ENCODE measurements at regions not wholly inside any gene's neighbourhood (a gene's known extent, or its start where the extent isn't known, plus 50 kb on each side); places are given as distances from the start of the nearest gene placed in this dataset.

DNA sequence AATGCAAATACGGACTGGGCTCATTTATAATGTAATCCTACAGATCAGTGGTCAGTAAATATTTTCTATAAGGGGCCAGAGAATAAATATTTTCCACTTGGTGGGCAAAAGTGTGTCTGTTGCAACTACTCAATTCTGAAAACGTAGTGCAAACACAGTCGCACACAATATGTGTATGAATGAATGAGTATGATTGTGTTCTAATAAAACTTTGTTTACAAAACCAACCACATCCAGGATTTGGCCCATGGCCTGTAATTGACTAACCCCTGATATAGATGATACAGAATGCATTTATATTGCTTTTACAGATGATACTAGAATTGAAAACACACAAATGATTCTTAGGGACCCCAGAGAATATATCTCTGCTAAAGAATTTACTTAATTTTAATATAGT, 197.6 kb downstream of the ASB9 start:
- Histone ChIP-seq H3K4me1 (ENCODE audit: control insufficient read depth, insufficient read depth, low read length) (no peaks in the 10 kb centered on the region), H3K36me3 (ENCODE audit: control insufficient read depth, insufficient read depth, low read length) (no peaks in the 10 kb centered on the region), H3K4me3 (ENCODE audit: low read depth, low read length) (no peak overlapping the region), H3K27ac (ENCODE audit: low read depth, low read length) (no peak overlapping the region), H3K27me3 (ENCODE audit: control insufficient read depth, insufficient read depth, low read length) (no peaks in the 10 kb centered on the region), H3K9me3 (ENCODE audit: control insufficient read depth, insufficient read depth, low read length) (no peaks in the 10 kb centered on the region)
- no peak for DNase-seq (ENCODE audit: low read depth in 4 of 6, low spot score in 6 of 6)
- no CpG with 5 or more reads among the region's 3 CpGs for WGBS (ENCODE audit: insufficient coverage)

DNA sequence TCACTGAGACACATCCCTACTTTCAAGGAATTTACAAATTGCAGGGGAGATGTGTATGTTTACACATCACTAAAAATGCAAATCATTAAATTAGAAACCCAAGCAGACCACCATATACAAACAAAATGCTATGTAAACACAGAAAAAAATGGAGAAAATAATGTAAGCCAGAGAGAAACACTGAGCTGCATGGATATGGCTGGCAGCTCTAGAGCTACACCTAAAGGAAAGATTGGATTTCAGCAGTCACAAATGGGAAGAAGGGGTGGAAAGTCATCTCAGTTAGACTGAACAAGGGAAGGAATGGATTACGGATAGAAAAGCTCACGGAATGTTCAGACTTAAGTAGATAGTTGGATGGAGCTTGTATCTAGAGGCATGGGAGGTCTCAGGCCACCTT, 186.3 kb downstream of the MOSPD2 start:
- peak in 2 of 6 donors; percentile 2 to 22 for DNase-seq (ENCODE audit: low read depth in 4 of 6, low spot score in 6 of 6)
- 69% methylated on average over 2 of the region's 2 CpGs for WGBS (ENCODE audit: insufficient coverage)
- H3K9me3 ChIP-seq (ENCODE audit: control insufficient read depth, insufficient read depth, low read length) = no peaks in the 10 kb centered on the region
- H3K27ac ChIP-seq (ENCODE audit: low read depth, low read length) = no peak overlapping the region
- H3K4me1 ChIP-seq (ENCODE audit: control insufficient read depth, insufficient read depth, low read length) = no peaks in the 10 kb centered on the region
- H3K36me3 ChIP-seq (ENCODE audit: control insufficient read depth, insufficient read depth, low read length) = no peaks in the 10 kb centered on the region
- peaks cover 4% of the 10 kb centered on the region for H3K27me3 ChIP-seq (ENCODE audit: control insufficient read depth, insufficient read depth, low read length)
- H3K4me3 ChIP-seq (ENCODE audit: low read depth, low read length) = no peak overlapping the region

DNA sequence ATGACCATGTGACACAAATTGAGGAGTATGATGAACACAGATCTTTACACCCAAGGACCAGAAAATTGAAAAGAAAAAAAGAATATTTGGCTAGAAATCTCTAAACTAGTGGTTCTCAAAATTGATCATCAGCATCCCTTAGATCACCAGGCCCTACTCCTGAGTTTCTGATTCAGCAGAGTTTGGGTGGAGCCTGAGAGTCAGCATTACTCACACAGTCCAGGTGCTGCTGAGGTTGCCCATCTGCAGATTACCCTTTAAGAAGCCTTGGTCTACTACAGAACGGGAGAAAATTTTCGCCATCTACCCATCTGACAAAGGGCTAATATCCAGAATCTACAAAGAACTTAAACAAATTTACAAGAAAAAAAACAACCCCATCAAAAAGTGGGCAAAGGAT, 182.8 kb downstream of the MOSPD2 start:
- H3K36me3 ChIP-seq (ENCODE audit: control insufficient read depth, insufficient read depth, low read length) = no peaks in the 10 kb centered on the region
- WGBS (ENCODE audit: insufficient coverage) = 57% methylated on average over 1 of the region's 2 CpGs
- H3K4me1 ChIP-seq (ENCODE audit: control insufficient read depth, insufficient read depth, low read length) = no peaks in the 10 kb centered on the region
- no peak overlapping the region for H3K4me3 ChIP-seq (ENCODE audit: low read depth, low read length)
- peaks cover 2% of the 10 kb centered on the region for H3K9me3 ChIP-seq (ENCODE audit: control insufficient read depth, insufficient read depth, low read length)
- peaks cover 2% of the 10 kb centered on the region for H3K27me3 ChIP-seq (ENCODE audit: control insufficient read depth, insufficient read depth, low read length)
- DNase-seq (ENCODE audit: low read depth in 4 of 6, low spot score in 6 of 6) = no peak
- H3K27ac ChIP-seq (ENCODE audit: low read depth, low read length) = no peak overlapping the region

DNA sequence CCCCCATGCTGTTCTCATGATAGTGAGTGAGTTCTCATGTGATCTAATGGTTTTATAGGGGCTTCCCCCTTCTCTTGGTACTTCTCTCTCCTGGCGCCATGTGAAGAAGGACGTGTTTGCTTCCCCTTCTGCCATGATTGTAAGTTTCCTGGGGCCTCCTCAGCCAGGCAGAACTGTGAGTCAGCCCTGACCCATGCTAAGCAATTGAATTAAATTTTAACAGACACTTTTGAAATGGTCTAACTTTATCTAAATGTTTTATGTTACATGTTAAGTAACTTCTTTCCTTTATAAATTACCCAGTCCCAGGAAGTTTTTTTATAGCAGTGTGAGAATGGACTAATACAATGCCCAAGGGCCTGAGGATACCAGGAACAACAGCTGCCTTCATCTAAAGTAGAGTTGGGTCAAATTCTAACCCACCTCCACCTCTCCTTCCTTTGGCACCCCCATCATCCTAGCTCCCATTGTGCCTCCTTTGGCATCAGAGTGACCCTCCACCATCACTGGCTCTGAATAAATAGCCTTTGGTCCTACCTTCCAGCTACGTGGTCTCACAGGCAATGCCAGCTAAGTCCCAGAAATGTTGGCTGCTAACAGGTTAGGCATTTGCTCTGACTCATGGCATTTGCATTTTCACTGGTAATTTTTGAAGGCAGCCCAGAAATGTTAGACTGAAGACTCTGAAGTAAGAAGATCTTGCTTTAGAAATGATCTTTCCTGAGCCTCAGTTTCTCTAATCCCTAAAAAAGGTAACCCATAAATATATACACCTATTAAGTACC, 182.1 kb downstream of the MOSPD2 start:
- no CpG with 5 or more reads among the region's 3 CpGs for WGBS (ENCODE audit: insufficient coverage)
- Histone ChIP-seq H3K27ac (ENCODE audit: low read depth, low read length) (no peak overlapping the region), H3K9me3 (ENCODE audit: control insufficient read depth, insufficient read depth, low read length) (peaks cover 3% of the 10 kb centered on the region), H3K27me3 (ENCODE audit: control insufficient read depth, insufficient read depth, low read length) (peaks cover 2% of the 10 kb centered on the region), H3K36me3 (ENCODE audit: control insufficient read depth, insufficient read depth, low read length) (no peaks in the 10 kb centered on the region), H3K4me3 (ENCODE audit: low read depth, low read length) (no peak overlapping the region), H3K4me1 (ENCODE audit: control insufficient read depth, insufficient read depth, low read length) (no peaks in the 10 kb centered on the region)
- no peak for DNase-seq (ENCODE audit: low read depth in 4 of 6, low spot score in 6 of 6)

DNA sequence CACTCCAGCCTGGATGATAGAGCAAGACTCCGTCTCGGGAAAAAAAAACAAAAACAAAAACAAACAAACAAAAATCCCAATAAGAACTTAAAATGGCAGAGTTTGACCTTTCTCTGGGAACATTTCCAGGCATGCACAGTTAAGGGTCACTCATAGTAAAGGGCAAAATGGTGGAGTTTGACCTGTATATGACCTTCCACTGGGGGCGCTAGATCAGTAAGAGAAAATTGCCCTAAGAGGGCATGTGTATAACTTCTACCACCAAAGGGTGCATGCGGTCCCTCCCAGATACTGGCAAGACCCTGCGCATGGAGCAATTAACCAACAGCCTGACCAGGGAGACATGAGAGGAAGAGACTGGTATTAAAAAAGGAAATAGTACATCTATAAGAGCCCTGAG, 177.2 kb downstream of the MOSPD2 start:
- DNase-seq (ENCODE audit: low read depth in 4 of 6, low spot score in 6 of 6) = no peak
- WGBS (ENCODE audit: insufficient coverage) = no CpG with 5 or more reads among the region's 5 CpGs
- Histone ChIP-seq H3K9me3 (ENCODE audit: control insufficient read depth, insufficient read depth, low read length) (peaks cover 4% of the 10 kb centered on the region), H3K27me3 (ENCODE audit: control insufficient read depth, insufficient read depth, low read length) (no peaks in the 10 kb centered on the region), H3K4me3 (ENCODE audit: low read depth, low read length) (no peak overlapping the region), H3K36me3 (ENCODE audit: control insufficient read depth, insufficient read depth, low read length) (no peaks in the 10 kb centered on the region), H3K4me1 (ENCODE audit: control insufficient read depth, insufficient read depth, low read length) (no peaks in the 10 kb centered on the region), H3K27ac (ENCODE audit: low read depth, low read length) (no peak overlapping the region)

DNA sequence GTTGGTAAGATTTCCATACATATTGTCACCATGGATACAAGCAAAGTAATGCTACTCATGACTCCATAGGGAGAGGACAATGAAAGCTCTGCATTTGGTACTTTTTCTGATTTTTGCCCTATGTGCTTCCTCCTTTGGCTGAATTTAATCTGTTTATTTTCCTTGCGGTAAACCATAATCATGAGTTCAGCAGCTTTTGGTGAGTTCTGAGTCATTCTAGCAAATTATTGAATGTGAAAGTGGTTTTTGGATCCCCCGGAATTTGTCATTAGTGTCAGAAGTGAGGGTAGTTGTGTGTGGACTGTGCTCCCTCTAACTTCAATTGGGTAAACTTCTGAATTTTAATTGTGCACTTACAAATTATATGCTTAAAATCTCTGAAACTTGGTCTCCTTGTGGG, 170.3 kb downstream of the MOSPD2 start:
- Histone ChIP-seq H3K27ac (ENCODE audit: low read depth, low read length) (no peak overlapping the region), H3K27me3 (ENCODE audit: control insufficient read depth, insufficient read depth, low read length) (no peaks in the 10 kb centered on the region), H3K9me3 (ENCODE audit: control insufficient read depth, insufficient read depth, low read length) (no peaks in the 10 kb centered on the region), H3K36me3 (ENCODE audit: control insufficient read depth, insufficient read depth, low read length) (no peaks in the 10 kb centered on the region), H3K4me3 (ENCODE audit: low read depth, low read length) (no peak overlapping the region), H3K4me1 (ENCODE audit: control insufficient read depth, insufficient read depth, low read length) (no peaks in the 10 kb centered on the region)
- DNase-seq (ENCODE audit: low read depth in 4 of 6, low spot score in 6 of 6) = no peak
- 100% methylated on average over 1 of the region's 2 CpGs for WGBS (ENCODE audit: insufficient coverage)

DNA sequence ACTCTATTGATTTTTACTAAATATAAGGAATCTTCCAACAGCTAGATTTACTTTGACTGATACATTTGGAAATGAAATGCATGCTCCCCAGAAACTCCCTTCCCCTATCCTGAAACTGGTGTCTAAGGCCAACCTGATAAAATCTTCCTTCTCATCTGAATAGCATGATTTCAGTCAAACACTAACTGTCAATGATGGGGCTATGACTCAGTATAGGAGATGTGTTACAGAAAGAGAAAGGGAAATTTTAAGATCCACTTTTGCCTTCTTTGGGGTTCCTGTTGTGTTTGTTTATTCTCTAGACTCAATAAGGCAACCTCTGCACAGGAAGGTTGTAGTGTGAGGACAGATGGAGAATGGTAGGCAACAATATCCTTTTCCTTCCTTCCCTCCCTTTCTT, 160.7 kb downstream of the MOSPD2 start:
- Histone ChIP-seq H3K4me1 (ENCODE audit: control insufficient read depth, insufficient read depth, low read length) (no peaks in the 10 kb centered on the region), H3K4me3 (ENCODE audit: low read depth, low read length) (no peak overlapping the region), H3K9me3 (ENCODE audit: control insufficient read depth, insufficient read depth, low read length) (no peaks in the 10 kb centered on the region), H3K27me3 (ENCODE audit: control insufficient read depth, insufficient read depth, low read length) (no peaks in the 10 kb centered on the region), H3K27ac (ENCODE audit: low read depth, low read length) (no peak overlapping the region), H3K36me3 (ENCODE audit: control insufficient read depth, insufficient read depth, low read length) (no peaks in the 10 kb centered on the region)
- no peak for DNase-seq (ENCODE audit: low read depth in 4 of 6, low spot score in 6 of 6)

DNA sequence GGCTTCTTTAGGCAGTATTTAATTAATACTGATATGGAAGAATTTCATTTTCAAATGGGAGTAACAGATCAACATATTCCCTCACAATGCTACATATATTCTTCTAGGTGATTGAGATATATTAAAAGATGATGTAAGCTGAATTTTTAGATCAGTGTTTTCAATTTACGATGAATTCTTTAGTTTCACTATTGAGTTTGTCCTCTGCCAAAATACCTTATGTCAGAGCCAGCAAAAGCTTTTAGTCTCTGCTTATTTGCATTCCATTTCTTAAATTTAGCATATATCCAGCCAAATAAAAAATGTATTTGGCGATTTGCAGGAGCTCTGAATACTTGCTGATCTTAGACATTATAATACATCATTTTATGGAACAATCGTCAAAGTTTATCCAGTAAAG, 144.3 kb downstream of the MOSPD2 start:
- no CpG with 5 or more reads among the region's 3 CpGs for WGBS (ENCODE audit: insufficient coverage)
- peak in 1 of 6 donors; percentile 14 for DNase-seq (ENCODE audit: low read depth in 4 of 6, low spot score in 6 of 6)
- no peaks in the 10 kb centered on the region for H3K36me3 ChIP-seq (ENCODE audit: control insufficient read depth, insufficient read depth, low read length)
- no peaks in the 10 kb centered on the region for H3K9me3 ChIP-seq (ENCODE audit: control insufficient read depth, insufficient read depth, low read length)
- peaks cover 5% of the 10 kb centered on the region for H3K27me3 ChIP-seq (ENCODE audit: control insufficient read depth, insufficient read depth, low read length)
- no peak overlapping the region for H3K27ac ChIP-seq (ENCODE audit: low read depth, low read length)
- H3K4me3 ChIP-seq (ENCODE audit: low read depth, low read length) = no peak overlapping the region
- H3K4me1 ChIP-seq (ENCODE audit: control insufficient read depth, insufficient read depth, low read length) = no peaks in the 10 kb centered on the region

DNA sequence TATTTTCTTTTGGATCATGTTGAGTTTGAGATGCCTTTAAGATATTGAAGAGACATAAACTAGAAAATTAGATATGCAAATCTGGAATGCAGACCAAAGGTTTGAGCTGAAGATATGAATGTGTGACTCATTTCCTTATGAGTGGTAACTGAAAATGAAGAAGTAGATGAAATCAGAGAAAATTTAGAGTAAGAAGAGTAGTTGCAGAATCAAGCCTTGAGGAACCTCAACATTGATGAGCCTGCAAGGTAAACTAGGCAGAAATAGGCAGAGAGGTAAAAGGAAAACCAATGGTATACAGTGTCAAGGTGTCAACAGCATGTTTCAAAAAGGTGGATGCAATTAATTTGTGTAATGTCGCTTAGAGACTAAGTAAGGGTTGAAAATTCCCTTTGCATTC, 142.8 kb downstream of the MOSPD2 start:
- no peak for DNase-seq (ENCODE audit: low read depth in 4 of 6, low spot score in 6 of 6)
- Histone ChIP-seq H3K27me3 (ENCODE audit: control insufficient read depth, insufficient read depth, low read length) (peaks cover 5% of the 10 kb centered on the region), H3K4me1 (ENCODE audit: control insufficient read depth, insufficient read depth, low read length) (no peaks in the 10 kb centered on the region), H3K4me3 (ENCODE audit: low read depth, low read length) (no peak overlapping the region), H3K9me3 (ENCODE audit: control insufficient read depth, insufficient read depth, low read length) (no peaks in the 10 kb centered on the region), H3K27ac (ENCODE audit: low read depth, low read length) (no peak overlapping the region), H3K36me3 (ENCODE audit: control insufficient read depth, insufficient read depth, low read length) (no peaks in the 10 kb centered on the region)
- 61% methylated on average over 1 of the region's 1 CpG for whole genome bisulfite sequencing (ENCODE audit: insufficient coverage)

DNA sequence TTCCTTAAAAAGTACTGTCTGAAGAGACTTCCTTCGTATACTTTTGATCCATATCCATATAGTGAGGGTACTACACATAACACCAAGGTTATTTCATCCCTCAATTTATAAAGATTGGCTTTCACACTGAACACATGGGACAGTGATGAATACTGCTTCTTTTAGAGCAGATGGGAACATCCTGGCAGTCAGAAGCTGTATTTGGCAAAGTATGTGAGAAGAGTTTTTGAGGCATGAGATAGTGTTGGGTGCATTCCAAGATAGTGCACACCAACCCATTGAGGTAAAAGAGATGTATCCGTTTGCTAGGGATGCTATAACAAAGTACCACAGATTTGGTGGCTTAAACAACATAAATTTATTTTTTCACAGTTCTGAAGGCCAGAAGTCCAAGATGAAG, 141.1 kb downstream of the MOSPD2 start:
- Histone ChIP-seq H3K27me3 (ENCODE audit: control insufficient read depth, insufficient read depth, low read length) (peaks cover 5% of the 10 kb centered on the region), H3K27ac (ENCODE audit: low read depth, low read length) (no peak overlapping the region), H3K4me3 (ENCODE audit: low read depth, low read length) (no peak overlapping the region), H3K4me1 (ENCODE audit: control insufficient read depth, insufficient read depth, low read length) (no peaks in the 10 kb centered on the region), H3K9me3 (ENCODE audit: control insufficient read depth, insufficient read depth, low read length) (no peaks in the 10 kb centered on the region), H3K36me3 (ENCODE audit: control insufficient read depth, insufficient read depth, low read length) (no peaks in the 10 kb centered on the region)
- no CpG with 5 or more reads among the region's 2 CpGs for WGBS (ENCODE audit: insufficient coverage)
- DNase-seq (ENCODE audit: low read depth in 4 of 6, low spot score in 6 of 6) = peak in 2 of 6 donors; percentile 14 to 91

Measured in spinal cord (tissue), 9 donors.